ENCODE measurements at regions not wholly inside any gene's neighbourhood (a gene's known extent, or its start where the extent isn't known, plus 50 kb on each side); places are given as distances from the start of the nearest gene placed in this dataset.

DNA sequence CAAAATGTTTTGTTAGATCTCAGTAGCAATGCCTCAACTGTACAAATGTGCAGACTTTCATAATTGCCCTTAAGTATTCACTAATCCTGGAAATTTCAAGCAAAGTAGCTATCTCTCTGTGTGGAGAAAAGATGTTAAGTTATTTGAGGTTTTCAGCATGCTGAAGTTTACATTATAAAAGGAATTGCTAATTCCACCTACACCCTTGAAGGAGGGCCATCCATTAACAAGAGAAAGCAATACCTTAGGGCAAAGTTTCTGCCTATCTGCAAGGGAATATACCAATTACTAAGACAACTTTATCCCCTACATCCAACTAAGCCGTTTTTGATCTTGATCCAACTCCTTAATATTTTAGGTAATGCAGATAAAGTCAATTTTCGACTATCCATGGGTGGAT lies 380.7 kb upstream of the BTBD3 start:
- Mint-ChIP-seq H3K9me3 (peaks cover 0 to 7% of the 10 kb centered on the region in 2 donors), H3K4me3 (no peak overlapping the region), H3K27ac (no peak overlapping the region), H3K4me1 (no peaks in the 10 kb centered on the region), H3K27me3 (no peaks in the 10 kb centered on the region)
- ATAC-seq, result no peak
- no peak for DNase-seq

DNA sequence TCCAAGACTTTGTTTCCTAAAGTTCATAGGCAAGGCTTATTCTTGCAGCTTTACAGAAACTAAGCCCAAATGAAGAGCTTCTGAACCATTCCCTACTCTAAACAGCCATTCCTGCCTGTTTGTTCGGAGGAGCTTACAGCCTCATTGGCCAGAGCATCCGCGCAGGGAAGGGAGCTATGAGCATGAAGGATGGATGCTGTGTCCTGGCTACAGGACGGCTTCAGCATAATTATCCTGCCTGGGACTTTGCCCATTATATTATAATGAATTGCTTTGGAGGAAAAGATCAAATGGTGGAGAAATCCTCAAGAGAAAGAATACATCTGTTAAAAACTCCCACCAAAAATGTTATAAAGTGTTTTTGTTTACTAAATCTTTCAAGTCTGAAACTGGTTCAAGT lies 378.2 kb upstream of the BTBD3 start:
- ATAC-seq (no peak), DNase-seq (no peak)
- Mint-ChIP-seq H3K9me3 (no peaks in the 10 kb centered on the region), H3K4me3 (no peak overlapping the region), H3K27ac (peak overlapping the region in 1 of 2 donors; percentile 7), H3K4me1 (no peaks in the 10 kb centered on the region), H3K27me3 (no peaks in the 10 kb centered on the region)

DNA sequence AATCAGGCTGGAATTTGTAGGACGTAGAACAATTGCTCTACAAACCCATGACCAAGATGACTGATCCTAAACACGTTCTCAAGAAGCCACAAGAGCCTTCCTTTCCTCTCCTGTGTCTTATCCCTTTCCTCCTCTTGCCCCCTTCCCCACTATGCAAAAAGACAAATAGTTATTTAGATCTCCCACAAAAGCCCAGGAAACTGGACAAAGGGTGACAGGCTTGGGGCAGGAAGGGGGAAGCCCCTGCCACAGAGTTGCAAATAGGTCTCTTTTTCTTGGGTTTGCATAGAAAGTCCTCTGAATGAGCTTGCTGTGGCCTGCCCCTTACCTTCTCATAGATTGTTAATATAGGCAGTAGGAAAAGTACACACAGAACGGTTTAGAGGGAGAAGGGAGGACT lies 377.1 kb upstream of the BTBD3 start:
- no peaks in the 10 kb centered on the region for H3K27me3 Mint-ChIP-seq
- no peak for ATAC-seq
- H3K27ac Mint-ChIP-seq, result no peak overlapping the region
- H3K4me1 Mint-ChIP-seq, result no peaks in the 10 kb centered on the region
- H3K4me3 Mint-ChIP-seq, result no peak overlapping the region
- no peak for DNase-seq
- no peaks in the 10 kb centered on the region for H3K9me3 Mint-ChIP-seq

DNA sequence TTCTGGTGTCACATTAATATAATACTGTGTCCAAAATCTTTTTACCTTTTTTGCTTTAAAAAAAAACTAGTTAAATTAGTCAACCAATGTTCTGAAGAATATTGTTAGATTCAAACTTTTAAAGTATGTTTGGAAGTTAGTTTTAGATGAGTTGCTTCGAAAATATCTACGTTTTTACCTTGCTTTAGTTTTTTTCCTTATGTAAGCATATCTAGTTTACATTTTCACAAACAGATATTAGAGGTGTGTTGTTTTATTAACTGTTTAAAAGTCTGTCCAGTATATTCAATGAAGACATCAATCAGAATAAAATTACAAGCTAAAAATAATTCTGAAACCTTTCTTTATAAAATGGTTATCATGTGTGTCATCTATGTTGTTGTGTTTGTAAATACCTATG lies 375.0 kb upstream of the BTBD3 start:
- Mint-ChIP-seq H3K4me3 (no peak overlapping the region), H3K27me3 (no peaks in the 10 kb centered on the region), H3K9me3 (no peaks in the 10 kb centered on the region), H3K27ac (no peak overlapping the region), H3K4me1 (no peaks in the 10 kb centered on the region)
- ATAC-seq, result no peak
- no peak for DNase-seq

DNA sequence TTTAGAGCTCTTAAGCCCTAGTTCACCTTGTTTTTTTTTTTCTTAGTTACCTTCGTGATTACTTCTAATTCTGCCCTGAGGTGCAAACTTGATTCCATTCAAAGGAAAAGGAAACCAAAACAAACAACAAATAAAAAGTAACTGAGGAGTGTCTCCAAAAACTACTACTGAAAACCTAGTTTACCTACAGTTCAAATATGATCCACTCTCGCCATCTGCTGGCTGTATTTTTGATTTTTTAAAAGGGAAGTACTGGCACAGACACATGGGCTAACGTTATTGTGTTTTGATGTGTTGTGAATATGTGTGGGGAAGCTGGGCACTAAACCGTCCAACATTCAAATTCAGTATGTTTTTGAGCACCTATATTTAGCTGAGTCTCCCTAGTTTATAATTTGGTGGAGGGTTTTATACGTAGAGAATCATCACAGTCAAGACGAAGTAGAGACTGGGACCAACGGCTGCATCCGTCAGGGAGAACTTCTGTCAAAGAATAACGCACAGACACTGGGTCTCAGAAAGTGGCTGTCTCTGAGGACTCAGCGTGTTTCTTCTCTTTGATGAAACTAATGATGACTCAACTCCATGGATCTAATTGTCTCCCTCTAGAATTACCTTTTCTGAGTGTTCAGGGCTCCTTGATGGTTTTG lies 373.5 kb upstream of the BTBD3 start:
- H3K9me3 Mint-ChIP-seq, result no peaks in the 10 kb centered on the region
- no peak overlapping the region for H3K27ac Mint-ChIP-seq
- H3K27me3 Mint-ChIP-seq, result no peaks in the 10 kb centered on the region
- peak in 1 of 2 donors; percentile 5 for DNase-seq
- ATAC-seq, result no peak
- H3K4me3 Mint-ChIP-seq, result no peak overlapping the region
- H3K4me1 Mint-ChIP-seq, result no peaks in the 10 kb centered on the region

DNA sequence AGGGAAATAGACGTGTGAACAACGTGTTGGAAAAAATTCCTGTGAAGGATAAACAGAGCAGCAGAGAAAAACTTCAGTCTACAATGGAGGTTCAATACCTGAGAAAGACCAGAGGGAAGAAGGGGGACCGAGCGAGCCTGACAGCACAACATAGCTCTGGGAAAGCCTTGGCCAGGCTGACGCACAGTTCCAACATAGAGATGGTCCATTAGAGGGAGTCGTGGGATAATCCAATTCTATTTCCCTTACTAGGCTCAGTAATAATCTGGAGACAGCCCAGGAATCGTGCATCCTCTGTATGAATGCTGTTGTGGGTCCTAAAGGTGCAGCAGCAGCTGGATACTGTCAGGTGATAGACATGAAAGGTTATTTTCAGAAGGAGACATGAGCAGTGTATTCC lies 370.8 kb upstream of the BTBD3 start:
- DNase-seq (no peak), ATAC-seq (no peak)
- Mint-ChIP-seq H3K27ac (no peak overlapping the region), H3K4me1 (no peaks in the 10 kb centered on the region), H3K4me3 (no peak overlapping the region), H3K9me3 (no peaks in the 10 kb centered on the region), H3K27me3 (no peaks in the 10 kb centered on the region)

DNA sequence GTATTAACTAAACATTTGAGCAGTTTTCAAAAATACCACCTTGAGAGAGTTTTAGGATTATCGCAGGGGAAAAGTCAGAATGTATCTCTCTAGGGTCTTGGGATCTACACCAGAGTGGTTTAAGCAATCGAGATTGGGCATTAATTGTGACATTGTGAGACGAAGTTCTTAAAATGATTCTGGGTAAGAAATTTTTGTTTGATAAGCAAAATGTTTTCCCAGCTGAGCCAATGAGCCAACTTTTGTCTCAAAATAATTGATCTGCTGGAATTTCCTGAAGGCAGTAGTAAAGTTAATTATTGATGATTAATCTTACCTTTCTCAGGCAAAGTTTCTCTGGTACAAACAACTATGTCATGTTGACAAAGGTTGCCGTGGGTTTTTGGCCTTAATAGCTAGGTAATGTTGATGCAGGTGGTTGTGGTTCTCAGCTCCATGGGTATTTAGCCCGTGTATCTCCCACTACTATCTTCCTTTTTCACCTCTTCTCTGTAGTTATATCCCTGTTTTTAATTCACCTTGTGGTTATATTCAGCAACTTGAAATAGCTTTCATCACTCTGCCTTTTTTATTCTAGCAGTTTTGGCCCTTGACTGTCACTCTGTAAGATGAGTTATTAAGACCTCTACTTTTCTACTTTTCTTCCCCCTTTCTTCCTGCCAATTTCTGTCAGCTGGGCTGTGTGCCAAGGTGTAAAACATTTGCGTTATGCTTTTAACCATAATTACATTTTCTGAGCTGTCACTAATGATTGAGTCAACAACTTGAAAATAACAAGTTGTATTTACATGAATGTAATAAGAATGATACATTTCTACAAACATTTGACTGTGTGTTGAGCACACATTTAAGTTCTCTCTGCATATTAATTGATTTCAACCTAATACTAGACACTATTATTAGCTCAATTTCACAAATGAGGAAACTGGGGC lies 368.3 kb upstream of the BTBD3 start:
- peaks cover 0 to 8% of the 10 kb centered on the region in 2 donors for H3K9me3 Mint-ChIP-seq
- no peaks in the 10 kb centered on the region for H3K4me1 Mint-ChIP-seq
- DNase-seq (no peak), ATAC-seq (no peak)
- H3K27ac Mint-ChIP-seq, result no peak overlapping the region
- no peak overlapping the region for H3K4me3 Mint-ChIP-seq
- H3K27me3 Mint-ChIP-seq, result no peaks in the 10 kb centered on the region

DNA sequence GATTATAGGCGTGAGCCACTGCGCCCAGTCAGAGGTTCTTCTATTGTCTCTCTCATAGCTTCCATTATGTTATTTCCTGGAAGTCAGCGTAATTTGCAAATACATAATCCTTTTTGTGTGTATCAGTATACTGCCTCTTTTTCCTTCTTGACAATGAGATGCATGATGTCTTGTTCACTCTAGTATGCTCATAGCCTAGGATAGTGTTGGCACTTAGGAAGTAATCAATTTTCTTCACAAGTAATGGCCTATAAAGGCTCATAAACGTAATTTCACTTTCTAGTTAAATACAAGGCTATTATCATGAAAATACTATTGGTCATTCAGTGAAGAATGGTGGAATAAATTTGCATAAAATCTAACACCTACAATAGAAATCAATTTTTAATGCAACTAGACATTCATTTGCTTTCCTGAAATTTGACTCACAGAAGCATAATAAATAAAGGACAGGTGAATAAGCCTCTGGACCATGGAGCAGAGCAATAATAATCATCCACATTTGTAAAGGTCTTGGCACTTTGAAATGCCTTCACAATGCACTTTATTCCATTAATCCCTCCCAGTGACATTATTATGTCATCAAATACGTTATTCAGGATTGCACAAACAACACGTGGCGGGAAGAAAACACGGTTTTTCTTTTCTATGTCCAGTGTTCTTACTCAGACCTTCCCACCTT lies 366.9 kb upstream of the BTBD3 start:
- ATAC-seq, result no peak
- H3K9me3 Mint-ChIP-seq, result peaks cover 0 to 8% of the 10 kb centered on the region in 2 donors
- no peak overlapping the region for H3K27ac Mint-ChIP-seq
- no peaks in the 10 kb centered on the region for H3K4me1 Mint-ChIP-seq
- no peak for DNase-seq
- no peak overlapping the region for H3K4me3 Mint-ChIP-seq
- no peaks in the 10 kb centered on the region for H3K27me3 Mint-ChIP-seq

DNA sequence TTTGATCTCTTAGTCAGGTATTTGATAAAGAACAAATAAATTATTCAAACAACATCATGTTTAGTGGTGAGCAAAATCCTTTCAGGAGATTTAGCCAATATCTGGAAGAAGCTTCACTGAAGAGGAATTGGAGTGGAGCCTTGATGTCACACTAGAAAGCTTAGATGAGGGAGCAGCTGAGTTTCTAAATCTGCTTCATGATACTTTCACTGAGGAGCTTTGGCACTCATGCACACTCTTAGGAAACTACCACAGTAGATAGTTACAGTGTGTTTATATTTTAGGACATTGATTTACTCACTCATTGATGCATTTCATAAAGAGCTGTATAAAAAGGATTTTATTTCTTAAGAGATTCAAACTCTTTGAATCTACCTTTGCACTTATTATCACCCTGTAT lies 366.2 kb upstream of the BTBD3 start:
- Mint-ChIP-seq H3K4me1 (no peaks in the 10 kb centered on the region), H3K4me3 (no peak overlapping the region), H3K9me3 (peaks cover 0 to 8% of the 10 kb centered on the region in 2 donors), H3K27ac (no peak overlapping the region), H3K27me3 (no peaks in the 10 kb centered on the region)
- DNase-seq, result no peak
- no peak for ATAC-seq

DNA sequence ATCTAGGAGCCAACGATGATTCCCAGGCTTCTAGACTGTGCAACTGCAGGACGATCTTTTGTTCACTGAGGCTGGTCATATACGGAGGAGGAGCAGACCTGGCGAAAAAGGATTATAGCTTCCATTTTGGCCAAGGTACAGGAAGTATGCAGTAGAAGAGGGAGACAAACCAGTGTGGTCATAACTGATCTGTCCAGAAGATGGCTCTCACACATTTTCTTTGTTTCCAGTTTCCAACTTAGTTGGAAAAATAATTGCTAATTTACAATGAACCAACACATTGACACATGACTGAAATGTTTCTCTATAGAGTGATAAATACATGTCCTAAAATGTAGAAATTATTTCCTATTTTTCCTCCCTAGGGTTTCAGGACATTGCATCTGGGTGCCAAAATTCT lies 364.1 kb upstream of the BTBD3 start:
- no peaks in the 10 kb centered on the region for H3K4me1 Mint-ChIP-seq
- H3K4me3 Mint-ChIP-seq, result no peak overlapping the region
- H3K27me3 Mint-ChIP-seq, result no peaks in the 10 kb centered on the region
- H3K27ac Mint-ChIP-seq, result no peak overlapping the region
- DNase-seq (no peak), ATAC-seq (no peak)
- peaks cover 0 to 8% of the 10 kb centered on the region in 2 donors for H3K9me3 Mint-ChIP-seq

DNA sequence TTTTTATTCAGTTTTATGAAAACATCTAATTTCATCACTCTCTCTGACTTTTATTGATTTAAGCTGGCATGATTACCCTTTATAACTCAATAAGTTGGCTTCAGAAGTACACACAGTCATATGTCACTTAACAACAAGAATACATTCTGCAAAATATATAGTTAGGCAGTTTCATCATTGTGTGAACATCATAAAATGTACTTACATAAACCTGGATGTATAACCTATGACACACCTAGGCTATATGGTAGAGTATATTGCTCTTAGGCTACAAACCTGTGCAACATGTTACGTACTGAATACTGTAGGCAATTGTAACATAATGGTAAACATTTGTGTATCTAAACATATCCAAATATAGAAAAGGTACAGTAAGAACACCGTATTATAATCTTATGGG lies 362.2 kb upstream of the BTBD3 start:
- ATAC-seq (no peak), DNase-seq (no peak)
- no peaks in the 10 kb centered on the region for H3K27me3 Mint-ChIP-seq
- no peaks in the 10 kb centered on the region for H3K4me1 Mint-ChIP-seq
- no peak overlapping the region for H3K4me3 Mint-ChIP-seq
- H3K9me3 Mint-ChIP-seq, result peaks cover 4 to 8% of the 10 kb centered on the region in 2 donors
- H3K27ac Mint-ChIP-seq, result no peak overlapping the region

DNA sequence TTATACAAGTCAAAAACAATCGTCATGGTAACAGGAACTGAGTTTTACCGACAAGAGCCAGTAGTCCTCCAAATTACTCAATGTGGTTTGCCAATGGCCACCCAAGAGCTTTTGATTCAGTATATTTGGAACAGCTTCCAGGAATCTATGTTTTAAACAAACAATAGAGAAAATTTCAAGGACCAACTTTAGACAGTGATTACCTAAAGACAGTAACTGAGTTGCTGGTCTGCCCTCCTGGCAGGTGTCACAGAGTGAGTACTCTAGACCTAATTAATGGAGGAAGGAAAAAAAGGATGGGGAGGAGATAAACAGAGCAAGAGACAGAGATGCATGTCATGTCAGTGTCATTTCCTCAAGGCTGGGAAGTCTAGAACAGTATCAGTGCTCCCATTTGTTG lies 361.3 kb upstream of the BTBD3 start:
- Mint-ChIP-seq H3K4me1 (no peaks in the 10 kb centered on the region), H3K27me3 (no peaks in the 10 kb centered on the region), H3K9me3 (peaks cover 4 to 8% of the 10 kb centered on the region in 2 donors), H3K27ac (no peak overlapping the region), H3K4me3 (no peak overlapping the region)
- ATAC-seq (no peak), DNase-seq (no peak)

DNA sequence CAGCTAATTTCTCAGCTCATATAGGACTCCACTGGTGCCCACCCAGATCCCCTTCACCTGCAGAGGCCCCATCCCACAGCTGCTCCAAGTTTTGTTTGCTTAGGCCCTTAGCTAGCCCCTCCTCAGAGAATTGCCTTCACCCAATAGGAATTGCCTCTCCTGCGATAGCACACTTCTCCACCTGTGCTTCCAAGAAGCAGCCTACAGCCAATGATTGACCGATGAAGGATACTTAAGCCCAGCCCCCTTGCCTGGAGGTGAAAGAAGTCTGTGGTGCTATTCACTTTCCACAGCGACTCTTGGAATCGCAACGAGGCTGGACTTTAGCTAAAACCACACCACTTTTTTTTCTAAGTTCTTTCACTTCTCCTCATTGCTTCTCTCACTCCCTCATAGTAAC lies 353.2 kb upstream of the BTBD3 start:
- DNase-seq (no peak), ATAC-seq (no peak)
- Mint-ChIP-seq H3K27ac (no peak overlapping the region), H3K9me3 (peaks cover 4 to 7% of the 10 kb centered on the region in 2 donors), H3K4me1 (no peaks in the 10 kb centered on the region), H3K4me3 (no peak overlapping the region), H3K27me3 (no peaks in the 10 kb centered on the region)

DNA sequence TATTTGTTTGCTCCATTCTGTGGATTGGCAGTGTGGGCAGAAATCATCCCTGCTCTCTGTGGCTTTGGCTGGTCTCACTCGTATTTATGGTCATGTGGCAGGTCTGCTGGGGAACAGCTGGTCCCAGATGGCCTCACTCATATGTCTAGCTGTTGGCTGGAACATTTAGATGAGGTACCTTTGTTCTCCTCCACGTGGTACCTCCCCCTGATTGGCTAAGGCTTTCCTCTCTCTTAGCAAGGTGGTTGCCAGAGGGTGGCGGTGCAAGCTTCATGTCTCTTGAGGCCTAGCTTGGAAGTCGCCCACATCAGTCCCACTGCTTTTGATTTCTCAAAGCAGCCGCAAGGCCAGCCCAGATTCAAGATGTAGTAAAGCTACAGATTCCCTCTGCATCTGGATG lies 348.5 kb upstream of the BTBD3 start:
- DNase-seq, result no peak
- Mint-ChIP-seq H3K27ac (no peak overlapping the region), H3K27me3 (no peaks in the 10 kb centered on the region), H3K4me1 (no peaks in the 10 kb centered on the region), H3K4me3 (no peak overlapping the region), H3K9me3 (peaks cover 7 to 9% of the 10 kb centered on the region in 2 donors)
- ATAC-seq, result no peak

DNA sequence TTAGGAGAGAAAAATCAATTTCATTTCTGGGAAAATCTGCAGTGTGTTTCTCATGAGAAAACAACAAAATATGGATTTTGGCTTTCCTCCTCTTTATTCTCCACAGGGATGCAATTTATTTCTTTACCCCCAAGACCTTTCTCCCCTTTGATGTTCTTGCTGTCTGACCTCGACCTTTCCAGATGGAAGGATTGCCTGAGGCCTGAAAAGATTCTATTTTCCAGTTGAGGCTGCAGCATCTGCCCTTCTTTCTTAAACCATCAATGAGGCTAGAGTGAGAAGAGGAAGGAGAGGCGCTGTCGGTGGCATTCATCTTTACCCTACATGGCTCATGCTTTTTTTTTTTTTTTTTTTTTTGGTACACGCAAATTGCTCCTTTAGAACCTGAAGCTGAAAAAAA lies 344.2 kb upstream of the BTBD3 start:
- Mint-ChIP-seq H3K4me1 (no peaks in the 10 kb centered on the region), H3K9me3 (peaks cover 7 to 14% of the 10 kb centered on the region in 2 donors), H3K27me3 (no peaks in the 10 kb centered on the region), H3K27ac (no peak overlapping the region), H3K4me3 (no peak overlapping the region)
- ATAC-seq (no peak), DNase-seq (no peak)

DNA sequence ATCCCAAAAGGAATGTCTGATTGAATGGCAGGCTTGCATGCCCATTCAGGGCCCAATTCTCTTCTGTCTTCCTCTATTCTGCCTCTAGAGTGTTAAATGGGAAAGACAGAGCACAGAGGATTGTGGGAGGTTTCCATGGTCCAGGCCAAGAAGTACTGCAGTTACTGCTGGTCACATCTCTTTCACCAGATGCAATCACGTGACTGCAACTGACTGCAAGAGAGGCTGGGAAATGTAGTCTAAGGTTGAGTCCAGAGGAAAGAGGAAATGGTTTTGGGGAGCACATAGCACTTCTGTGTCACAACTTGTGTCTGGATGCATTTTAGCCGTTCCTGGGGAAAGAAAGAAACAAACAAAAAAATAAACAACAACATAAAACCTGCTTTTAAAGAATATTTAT lies 336.4 kb upstream of the BTBD3 start:
- H3K27ac Mint-ChIP-seq, result no peak overlapping the region
- peaks cover 0 to 20% of the 10 kb centered on the region in 2 donors for H3K9me3 Mint-ChIP-seq
- DNase-seq (no peak), ATAC-seq (no peak)
- no peaks in the 10 kb centered on the region for H3K4me1 Mint-ChIP-seq
- no peaks in the 10 kb centered on the region for H3K27me3 Mint-ChIP-seq
- H3K4me3 Mint-ChIP-seq, result no peak overlapping the region

Data from stimulated activated naive CD8-positive, alpha-beta T cell treated with anti-CD3 and anti-CD28 coated beads, Interleukin-15, amount 100 ng/mL, for 72 hours (primary cell).